Hindlimb muscle (tissue), 1 donor: ENCODE measurements at regions not wholly inside any gene's neighbourhood (a gene's known extent, or its start where the extent isn't known, plus 50 kb on each side); places are given as distances from the start of the nearest gene placed in this dataset.

ENCODE experiments used
- DNase-seq: peaks from one replicate; pipeline ENCODE4 v3.0.0-alpha.2; 2013

GRCh38 chr16:60346256-60346655, 1612.1 kb upstream of the GOT2 start:
- no peak for DNase-seq

DNA sequence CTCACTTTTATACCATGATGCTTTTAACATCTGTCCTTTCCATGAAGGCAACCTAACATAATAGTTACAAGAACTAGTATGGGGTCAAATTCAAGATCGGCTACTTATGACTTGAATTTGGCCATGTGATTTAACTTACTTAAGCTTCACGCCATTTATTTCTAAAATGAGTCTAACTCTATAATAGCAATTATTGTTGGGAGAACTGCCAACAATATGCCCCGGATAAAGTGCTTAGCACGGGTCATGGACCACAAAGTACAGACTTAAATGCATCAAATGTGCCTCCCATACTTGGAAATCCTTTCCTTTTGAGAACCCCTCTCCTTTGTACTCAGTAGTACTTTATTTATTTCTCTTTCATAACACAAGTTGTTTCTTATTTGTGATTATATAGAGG, 1603.6 kb upstream of the GOT2 start:
- no peak for DNase-seq

GRCh38 chr16:60331168-60331567, 1597.1 kb upstream of the GOT2 start:
- DNase-seq, result no peak

DNA sequence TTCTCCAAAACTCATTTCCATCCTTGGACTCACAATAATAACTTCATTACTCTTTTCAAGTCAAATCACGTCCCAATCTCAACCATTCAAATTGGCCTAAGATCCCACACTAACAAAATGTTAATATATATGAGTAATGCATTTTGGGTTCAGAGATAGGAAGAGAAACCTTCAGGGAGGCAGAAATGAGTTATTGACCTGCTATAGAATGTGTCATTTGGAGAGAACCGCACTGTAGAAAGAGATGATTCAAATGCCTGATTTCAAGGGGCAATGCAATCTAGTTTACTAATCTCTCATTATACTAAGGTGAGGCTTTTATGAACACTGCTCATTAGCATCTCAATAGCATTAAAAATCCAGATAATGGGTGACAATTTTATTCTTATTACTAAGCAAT, 1595.0 kb upstream of the GOT2 start:
- no peak for DNase-seq

DNA sequence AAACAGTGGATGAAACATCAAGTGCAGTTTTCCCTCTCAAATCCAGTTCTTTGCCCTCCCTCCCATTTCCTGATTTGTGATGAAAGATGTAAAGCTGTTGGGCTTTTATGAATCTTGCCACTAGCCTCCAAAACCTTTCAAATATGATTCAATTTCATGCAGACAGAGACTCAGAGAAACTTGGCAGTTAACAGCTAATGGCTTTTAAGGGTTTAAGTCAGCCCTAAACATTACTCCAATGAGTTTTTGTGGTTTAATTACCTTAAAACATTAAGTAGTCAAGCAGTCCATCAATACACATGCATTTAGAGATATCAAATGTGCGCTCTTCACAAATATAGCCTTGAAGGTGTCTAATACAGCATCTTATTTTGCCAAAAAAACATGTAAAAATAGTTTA, 1594.0 kb upstream of the GOT2 start:
- DNase-seq, result no peak

DNA sequence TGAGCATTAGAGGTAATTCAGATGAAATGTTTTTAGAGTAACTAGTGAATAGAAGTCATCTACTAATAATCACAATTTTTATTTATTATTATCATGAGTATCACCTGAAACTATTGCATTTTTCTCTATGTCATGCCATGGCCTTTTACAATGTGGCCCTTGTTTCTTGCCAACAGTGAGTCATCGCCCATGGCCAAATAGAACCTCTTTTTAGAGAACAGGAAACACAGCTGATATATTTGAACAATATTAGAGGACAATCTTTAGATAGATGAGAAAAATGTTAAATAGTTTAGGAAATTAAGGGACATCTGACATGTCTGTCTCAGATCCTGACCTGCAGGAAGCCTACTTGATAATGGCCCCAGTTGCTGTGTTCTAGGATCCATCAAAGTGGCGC, 1584.4 kb upstream of the GOT2 start:
- no peak for DNase-seq

GRCh38 chr16:60310846-60311445, 1576.8 kb upstream of the GOT2 start:
- DNase-seq, result no peak

GRCh38 chr16:60304720-60305119, 1570.6 kb upstream of the GOT2 start:
- DNase-seq, result peak; percentile 16

- peak; percentile 10 for DNase-seq
Observed at GRCh38 chr16:60304066-60304465, 1570.0 kb upstream of the GOT2 start.

GRCh38 chr16:60302676-60303075, 1568.6 kb upstream of the GOT2 start:
- DNase-seq, result peak; percentile 58

DNA sequence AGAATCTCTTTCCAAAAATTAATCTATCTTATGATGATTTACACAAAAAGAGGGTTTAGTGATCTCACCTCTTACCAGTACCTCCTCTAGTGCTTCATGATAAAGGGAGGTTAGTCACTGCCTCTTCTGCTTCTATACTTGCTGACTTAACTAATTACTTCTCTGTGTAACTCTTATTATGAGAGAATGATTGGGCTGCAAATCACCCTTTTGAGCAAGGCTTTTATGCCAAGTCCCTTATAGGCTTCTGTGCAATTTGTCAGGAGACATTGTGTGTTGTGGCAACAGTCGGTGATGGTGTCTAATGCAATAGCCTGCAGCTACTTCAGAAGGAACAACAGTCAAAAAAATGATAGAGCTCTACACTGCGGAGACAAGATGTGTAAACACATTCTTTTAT, 1568.1 kb upstream of the GOT2 start:
- DNase-seq, result no peak

GRCh38 chr16:60299241-60299776, 1565.2 kb upstream of the GOT2 start:
- DNase-seq, result peak; percentile 26

- DNase-seq, result no peak
Observed at GRCh38 chr16:60295451-60295850, 1561.3 kb upstream of the GOT2 start.

GRCh38 chr16:60285794-60286193, 1551.7 kb upstream of the GOT2 start:
- no peak for DNase-seq

DNA sequence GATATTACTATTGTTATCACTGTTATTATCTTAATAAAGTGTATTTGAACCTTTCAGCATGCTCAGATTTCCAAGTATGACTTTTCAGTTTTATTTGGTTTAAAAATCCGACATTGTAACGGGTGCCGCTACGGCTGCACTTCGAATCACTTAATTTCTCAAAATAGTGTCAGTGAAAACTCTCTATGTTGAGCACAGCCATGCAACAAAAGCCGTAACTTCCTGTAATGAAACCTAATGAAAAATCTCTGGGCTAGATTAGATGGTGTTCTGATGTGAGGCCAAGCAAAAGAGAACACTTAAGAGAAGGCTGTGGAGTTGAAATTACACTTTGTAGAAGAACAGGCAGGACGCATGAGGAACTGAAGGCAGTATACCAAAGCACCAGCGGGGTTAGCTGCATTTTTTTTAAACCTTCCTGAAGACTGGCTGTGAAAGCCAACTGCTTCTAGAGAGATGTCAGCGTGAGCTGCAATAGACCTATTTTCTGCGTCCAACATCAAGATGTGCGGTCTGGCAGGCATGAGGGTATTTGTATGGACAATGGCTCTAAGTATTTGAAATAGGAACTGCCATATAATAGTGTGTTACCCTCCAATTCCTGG, 1545.0 kb upstream of the GOT2 start:
- no peak for DNase-seq

DNA sequence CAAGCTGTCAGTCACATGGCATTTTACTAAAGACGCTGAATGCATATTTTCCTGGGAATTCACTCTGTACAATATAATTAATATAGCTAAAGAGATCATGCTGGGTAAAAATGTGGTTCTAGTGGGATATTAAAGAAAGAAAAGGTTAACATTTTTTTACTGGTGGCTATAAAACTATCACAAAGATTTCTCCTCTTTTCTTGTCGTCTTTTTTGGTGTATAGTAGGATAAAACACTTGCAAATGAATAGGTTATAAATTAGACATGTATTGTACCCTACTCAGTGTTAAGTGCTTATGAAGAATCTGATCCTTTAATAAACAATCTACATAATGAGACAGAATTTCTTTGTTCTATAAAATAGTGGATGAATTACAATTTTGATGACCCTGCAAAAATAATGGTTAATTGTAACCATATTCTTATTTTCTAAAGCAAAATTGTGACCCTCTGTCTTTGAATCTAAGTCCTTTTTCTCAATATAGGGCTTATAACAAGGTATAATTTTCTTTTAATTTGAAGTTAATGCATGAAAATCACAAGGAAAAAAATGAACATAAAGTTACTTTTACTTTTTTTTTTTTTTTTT, 1540.4 kb upstream of the GOT2 start:
- no peak for DNase-seq

DNA sequence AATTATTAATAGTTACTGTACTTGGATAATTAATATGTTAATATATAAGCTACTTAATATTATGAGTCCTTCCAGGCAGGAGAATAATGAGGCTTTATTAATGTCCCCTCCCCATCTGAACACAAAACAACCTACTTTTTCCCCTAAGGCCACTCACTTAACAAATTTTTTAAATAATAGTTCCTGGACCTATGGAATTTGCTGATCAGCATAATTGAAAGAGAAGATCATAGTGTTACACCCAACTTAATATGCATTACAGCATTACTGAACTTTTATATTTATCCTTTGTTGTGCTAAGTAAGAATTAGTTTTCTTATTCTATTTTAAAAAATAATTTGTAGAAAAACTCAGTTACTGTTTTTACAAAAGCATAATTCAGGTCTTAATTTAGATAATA, 1537.7 kb upstream of the GOT2 start:
- DNase-seq, result no peak

DNA sequence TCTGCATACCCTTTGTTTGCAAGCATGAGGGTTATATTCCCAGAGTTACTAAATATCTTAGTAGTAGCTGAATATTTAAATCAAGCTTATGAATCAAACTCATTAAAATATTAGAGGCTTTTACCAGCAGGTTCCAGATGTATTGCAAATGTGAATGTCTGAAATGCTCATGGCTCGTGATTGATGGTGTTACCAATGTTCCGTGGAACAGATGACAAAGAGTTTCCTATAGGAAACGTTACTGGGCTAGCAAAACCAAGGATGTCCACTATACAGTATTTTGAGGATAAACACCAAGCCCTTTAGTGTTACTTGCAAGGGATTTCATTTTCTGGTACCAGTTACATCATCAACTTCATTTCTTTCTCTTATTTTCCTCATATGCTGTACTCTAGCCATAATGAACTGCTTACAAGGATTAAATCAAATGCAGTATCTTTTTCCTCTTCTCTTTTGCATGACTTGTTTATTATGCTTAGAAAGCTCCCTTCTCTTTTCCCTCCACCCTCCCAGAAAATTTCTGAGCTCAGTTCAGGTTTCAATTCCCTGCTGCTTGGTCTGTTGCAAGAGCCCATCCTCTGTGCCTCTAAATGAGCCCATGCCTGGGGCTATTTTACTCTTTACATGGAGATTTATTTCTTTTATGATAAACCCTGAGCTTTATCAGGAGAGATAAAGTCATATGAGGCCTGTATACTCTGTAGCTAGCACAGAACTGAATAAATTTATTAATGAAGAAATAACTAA, 1537.1 kb upstream of the GOT2 start:
- DNase-seq, result no peak

- no peak for DNase-seq
Observed at GRCh38 chr16:60261425-60261824, 1527.3 kb upstream of the GOT2 start.

DNA sequence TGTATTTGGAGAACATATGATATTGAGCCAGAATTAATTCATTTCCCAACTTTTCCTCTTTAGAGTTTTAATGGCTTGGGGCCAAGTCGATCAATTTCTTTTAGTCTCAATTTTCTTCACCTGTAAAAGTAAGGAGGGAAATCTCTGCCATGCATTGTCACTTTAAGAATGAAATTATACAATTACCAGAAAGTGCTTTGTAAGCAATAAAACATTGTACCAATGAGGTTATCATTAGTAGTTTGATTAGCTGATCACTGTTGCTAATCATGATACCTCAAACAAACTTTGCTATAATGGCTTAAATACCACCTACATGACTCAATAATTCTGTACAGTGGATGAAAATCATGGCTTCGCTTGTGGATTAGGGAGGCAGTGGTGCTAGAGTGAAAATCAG, 1525.8 kb upstream of the GOT2 start:
- no peak for DNase-seq

- DNase-seq, result no peak
Observed at GRCh38 chr16:60246086-60246485, 1512.0 kb upstream of the GOT2 start.

DNA sequence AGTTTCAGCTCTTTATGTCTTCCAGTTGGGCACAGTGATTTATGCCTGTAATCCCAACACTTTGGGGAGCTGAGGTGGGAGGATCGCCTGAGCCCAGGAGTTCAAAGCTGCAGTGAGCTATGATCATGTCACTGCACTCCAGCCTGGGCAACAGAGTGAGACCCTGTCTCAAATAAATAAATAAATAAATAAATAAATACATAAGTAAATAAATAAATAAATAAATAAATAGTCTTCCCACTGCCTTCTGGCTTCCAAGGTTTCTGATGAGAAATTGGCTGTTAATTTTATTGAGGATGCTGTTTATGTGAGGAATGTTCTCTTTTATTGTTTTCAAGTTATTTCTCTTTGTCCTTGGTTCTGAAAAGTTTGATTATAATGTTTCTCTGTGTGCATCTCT, 1507.6 kb upstream of the GOT2 start:
- DNase-seq, result no peak

- no peak for DNase-seq
Observed at GRCh38 chr16:60230666-60231065, 1496.5 kb upstream of the GOT2 start.

- DNase-seq, result no peak
Observed at GRCh38 chr16:60225541-60225940, 1491.4 kb upstream of the GOT2 start.
